T-helper 2 cell (primary cell): ENCODE measurements at regions not wholly inside any gene's neighbourhood (a gene's known extent, or its start where the extent isn't known, plus 50 kb on each side); places are given as distances from the start of the nearest gene placed in this dataset.

Experiments used
- DNase-seq, 5 experiments: peaks; one replicate each; pipeline versions ENCODE4 v3.0.0 to v3.0.0-alpha.2; 2012 to 2022

- no peak for DNase-seq
These were observed 116.0 kb upstream of the SLC28A3 start for GRCh38 chr9:84456527-84456926.

DNA sequence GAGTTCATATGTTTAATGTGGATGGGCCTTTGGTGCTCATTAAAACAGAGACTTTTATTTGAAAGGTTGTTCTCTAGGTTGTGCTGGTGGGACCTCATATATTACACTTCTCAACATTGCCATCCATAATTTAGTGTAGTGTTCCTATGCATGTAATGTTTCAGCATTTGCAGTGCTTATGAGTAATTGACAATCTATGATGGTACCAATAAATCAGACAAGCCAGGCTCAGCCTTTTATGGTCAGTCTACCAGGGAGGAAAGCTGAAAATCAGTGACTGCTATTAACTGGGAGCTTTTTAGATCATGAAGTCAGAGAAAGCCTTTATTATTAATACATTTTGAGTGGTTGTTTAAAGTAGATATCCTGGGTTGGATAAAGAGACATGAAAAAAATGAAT lies 120.1 kb upstream of the SLC28A3 start:
- DNase-seq, result no peak

- DNase-seq, result no peak
These were observed 122.7 kb upstream of the SLC28A3 start for GRCh38 chr9:84463272-84463671.

DNA sequence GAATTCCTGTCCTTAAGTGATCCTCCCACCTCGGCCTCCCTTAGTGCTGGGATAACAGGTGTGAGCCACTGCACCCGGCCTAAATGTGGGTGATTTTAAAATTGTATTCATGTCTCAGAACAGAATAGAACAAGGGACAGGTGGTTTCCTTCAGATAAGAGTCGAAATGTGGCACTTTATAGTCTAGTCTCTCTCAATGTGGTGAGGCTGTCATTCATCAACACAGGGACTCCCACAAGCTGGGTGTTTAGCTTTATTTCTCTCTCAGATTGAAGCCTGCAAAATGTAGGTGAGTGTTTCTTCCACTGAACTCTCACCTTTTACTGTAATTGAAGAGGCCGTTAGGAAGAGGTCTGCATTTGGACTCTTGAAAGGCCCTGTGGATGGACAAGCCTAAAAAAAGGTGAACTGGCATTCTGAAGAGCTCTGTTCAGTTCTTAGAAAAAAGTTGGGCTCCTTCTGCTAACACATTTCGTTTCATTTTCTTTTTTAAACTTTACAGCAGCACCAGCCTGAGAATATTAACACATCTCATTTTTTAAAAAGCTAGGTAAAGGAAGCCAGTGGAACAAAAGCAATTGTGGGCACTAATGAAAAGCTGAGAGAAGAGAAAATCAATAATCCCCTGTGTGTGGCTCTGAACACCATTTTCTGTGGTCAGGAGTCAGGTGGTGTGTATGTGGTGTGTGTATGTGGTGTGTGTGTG lies 126.2 kb upstream of the SLC28A3 start:
- no peak for DNase-seq

- DNase-seq, result no peak
These were observed 131.3 kb upstream of the SLC28A3 start for GRCh38 chr9:84471816-84472215.

GRCh38 chr9:84478996-84479395 lies 138.4 kb upstream of the SLC28A3 start:
- no peak for DNase-seq

DNA sequence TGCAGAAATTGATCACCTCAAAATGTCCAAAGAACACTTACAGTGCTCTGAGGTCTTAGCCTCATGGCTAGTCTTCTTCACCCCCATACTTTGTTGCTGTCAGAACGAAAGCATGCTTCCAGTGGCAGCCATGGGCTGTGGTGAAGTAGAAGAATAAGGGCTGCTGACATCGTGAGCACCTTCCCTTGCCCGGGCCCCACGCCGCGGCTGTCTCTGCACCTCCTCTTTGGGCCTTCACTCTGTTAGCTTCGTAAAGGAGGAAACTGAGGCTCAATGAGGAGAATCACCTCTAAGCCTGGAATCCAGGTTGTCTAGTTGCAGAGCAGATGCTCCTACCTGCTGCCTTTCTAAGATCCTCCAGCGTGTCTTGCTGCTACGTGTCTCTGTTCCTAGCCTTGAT lies 139.5 kb upstream of the SLC28A3 start:
- DNase-seq, result no peak

- DNase-seq, result no peak
These were observed 140.7 kb upstream of the SLC28A3 start for GRCh38 chr9:84481231-84481630.

GRCh38 chr9:84481636-84482218 lies 141.2 kb upstream of the SLC28A3 start:
- no peak for DNase-seq

DNA sequence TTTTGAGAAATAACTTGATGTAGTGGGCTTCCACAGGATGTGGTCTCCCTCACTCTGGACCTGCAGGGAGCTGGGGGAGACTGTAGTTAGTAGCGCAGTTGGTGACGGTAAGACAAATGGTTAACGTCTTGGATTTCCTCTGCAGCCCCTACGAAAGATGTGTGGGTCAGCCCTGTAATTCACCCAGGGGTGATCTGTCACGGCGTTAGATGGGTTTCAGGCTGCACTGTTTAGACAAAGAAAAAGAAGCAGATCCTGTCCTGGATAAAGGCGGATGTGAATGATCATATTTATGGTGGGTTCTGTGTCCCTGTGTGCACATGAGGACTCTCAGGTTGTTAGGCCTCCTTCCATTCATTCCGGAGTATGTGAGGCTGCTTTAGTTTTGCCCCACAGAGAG lies 142.0 kb upstream of the SLC28A3 start:
- DNase-seq, result no peak

DNA sequence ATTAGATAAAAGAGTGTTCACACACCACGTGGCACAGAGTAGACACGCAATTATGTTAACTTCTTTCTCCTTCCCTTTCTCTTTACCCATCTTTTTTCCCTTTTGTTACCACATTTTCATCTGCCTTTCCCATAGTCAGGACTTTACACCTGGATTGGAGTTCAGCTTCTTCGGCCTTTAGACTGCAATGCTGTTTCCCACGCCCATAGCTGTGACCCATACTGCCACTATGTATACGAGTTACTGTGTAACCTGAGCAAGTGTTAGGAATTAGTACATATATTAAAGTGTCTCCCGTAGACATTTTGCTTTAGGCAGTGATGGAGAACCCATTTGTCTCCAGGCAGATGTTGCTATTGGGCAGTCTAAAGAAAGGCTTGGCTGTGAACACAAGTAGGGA lies 143.6 kb upstream of the SLC28A3 start:
- no peak for DNase-seq

- no peak for DNase-seq
These were observed 145.0 kb upstream of the SLC28A3 start for GRCh38 chr9:84485539-84485938.

DNA sequence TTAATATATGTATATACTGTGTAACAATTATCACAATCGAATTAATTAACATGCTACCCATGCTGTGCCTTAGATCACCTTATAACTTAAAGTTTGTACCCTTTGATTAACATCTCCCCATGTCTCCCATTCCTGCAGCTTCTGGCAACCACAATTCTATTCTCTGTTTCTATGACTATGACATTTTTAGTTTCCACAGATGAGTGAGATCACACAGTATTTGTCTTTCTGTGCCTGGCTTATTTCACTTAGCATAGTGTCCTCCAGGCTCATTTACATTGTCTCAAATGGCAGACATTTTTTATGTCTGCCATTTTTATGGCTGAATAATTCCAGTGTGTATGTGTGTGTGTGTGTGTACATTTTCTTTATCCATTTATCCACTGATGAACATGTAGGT lies 146.1 kb upstream of the SLC28A3 start:
- no peak for DNase-seq

DNA sequence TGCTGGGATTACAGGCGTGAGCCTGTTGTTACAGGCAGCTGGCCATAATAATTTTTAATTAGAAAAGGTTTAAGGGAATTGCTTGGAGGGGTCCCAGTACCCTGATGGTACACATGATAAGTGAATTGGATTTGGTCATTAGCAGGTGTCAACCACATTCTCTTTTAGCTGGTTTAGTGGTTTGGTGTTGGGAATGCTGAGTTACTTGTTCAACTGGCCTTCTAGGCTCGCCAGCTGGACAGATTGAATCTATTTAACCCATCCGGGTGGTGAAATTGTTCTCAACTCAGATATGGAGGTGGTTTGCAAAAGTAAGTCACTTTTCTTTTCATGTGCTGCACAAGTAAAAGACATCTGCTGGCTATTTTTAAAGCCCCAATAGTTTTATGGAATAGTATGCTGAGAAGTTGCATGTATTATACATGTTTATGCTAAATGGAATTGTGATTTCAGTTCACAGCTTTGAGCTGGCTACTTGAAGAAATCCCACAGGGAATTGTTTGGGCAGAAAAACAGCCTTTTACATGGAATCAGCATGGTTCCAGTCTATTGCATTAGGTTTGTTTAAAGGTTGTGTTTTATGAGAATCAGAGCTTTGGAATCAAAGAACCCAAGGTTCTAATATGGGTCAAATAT lies 149.8 kb upstream of the SLC28A3 start:
- DNase-seq, result no peak

GRCh38 chr9:84490842-84491325 lies 150.3 kb upstream of the SLC28A3 start:
- no peak for DNase-seq

- no peak for DNase-seq
These were observed 152.0 kb upstream of the SLC28A3 start for GRCh38 chr9:84492366-84493159.

DNA sequence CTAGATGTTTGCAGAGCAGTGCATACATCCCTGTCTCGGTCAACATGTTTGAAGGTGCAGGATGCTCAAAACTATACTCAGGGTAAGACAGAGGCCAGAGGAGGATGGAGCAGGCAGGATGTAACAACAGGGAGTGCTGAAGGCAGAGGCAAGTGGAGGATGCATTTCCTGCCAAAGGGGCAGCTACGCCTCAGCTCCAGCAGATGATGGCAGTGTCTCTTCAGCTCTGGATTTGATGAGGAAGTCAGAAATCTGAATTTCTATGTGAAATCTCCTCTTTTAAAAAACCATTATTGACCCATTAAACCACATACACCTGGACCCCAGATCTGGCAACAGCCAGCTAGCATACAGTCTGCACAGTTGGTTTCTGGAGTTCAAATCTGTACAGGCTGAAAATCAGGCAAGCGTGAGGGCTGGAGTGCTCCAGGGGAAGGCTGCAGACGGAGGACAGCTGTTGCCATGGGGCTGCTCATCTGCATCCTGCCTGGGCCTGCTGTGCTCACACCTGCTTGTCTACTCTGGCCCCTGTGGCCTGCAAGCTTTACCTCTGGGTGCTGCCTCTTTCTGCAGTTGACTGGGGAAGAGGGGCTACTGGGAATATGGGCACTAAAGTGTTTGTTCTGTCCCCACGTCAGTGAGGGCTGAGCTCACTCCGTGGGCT lies 152.9 kb upstream of the SLC28A3 start:
- no peak for DNase-seq

GRCh38 chr9:84499969-84500582 lies 159.5 kb upstream of the SLC28A3 start:
- peak in 1 of 5 experiments; percentile 12 for DNase-seq

DNA sequence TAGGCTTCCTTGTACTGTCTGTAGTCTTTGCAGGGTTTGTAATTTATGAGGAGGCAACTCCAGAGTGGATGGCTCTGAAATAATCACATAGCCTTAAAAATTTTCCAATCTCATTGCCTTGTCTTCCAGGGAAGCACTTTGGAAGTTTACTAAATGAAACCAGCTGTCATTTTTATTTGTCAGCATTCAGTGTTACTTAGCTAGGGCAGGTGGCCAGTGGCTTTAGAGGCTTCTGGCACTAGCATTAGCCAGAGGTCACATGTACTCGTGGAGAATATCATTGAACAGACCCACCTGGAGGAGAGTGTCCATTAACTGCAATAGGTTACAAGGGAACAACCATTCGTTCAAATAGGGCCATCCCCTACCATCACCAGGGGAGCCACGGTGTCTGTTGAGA lies 160.3 kb upstream of the SLC28A3 start:
- DNase-seq, result no peak

DNA sequence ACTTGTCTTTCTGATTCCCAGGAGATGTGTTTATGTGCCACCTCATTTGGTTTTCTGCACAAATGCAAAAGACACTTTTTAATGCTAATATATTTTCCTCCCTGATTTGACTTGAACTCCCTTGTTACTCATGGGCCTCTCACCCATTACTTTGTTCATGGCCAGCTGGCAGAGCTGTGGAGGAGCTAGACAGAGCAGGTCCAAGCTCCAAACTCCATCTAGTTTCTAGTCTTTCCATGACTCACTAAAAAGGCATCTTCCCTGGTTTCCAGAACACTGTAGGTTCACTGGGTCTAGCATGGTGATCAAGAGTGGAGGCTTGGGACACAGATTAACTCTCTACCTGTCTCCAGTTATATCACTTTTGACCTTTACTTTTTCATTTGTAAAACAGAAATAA lies 161.0 kb upstream of the SLC28A3 start:
- no peak for DNase-seq

DNA sequence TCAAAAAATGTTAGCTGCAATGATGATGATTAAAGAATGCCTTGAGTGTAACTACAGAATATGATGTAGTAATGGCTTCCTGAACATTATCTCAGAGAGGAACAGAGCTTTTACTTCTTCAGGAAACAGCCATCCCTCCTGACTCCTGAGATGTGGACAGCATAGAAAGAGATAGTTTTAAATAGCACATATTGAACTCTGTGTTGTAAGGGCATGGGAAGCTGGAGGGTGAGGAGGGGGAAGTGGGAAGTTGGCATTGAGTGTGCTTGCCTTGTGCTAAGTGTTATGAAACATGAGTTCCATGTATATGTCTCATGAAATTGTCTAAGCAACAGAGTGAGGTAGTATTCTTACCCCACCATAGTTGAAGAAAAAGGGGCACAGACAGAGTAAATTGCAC lies 161.5 kb upstream of the SLC28A3 start:
- no peak for DNase-seq

DNA sequence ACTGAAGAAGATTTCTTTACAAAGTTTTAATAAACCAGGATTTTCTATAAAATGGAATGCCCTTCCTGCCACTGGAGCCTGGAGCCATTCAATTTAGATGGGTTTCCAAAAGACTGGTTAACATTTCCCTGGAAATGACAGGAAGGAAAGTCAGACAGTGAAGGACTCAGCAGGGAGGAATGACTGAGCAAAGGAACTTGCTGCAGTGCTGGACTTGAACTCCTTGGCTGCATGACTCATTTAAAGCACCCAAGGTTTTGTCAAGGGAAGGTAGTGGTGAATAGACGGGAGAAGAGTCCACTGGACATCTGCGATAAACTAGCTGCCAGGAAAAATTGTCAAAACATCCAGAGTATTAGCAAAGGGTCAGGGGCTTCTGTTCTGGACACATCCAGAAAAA lies 163.8 kb upstream of the SLC28A3 start:
- no peak for DNase-seq
